Loucy (cell line): ENCODE measurements at regions not wholly inside any gene's neighbourhood (a gene's known extent, or its start where the extent isn't known, plus 50 kb on each side); places are given as distances from the start of the nearest gene placed in this dataset.

Source experiments
- H2AFZ ChIP-seq: fragments of 200-600 bp; sonication (generic); 2 replicates; pipeline ENCODE4 v1.6.0; 2016; ENCODE audit warnings: antibody characterized with exemption, mild to moderate bottlenecking, low read length, moderate library complexity
- H3F3A ChIP-seq: fragments of 200-600 bp; 2 replicates; pipeline ENCODE4 v1.6.0; 2016; ENCODE audit warnings: antibody characterized with exemption, low read depth, mild to moderate bottlenecking
- H3K27me3 ChIP-seq: fragments of 200-600 bp; sonication (generic); 2 replicates; pipeline ENCODE4 v1.6.1; 2014; ENCODE audit warnings: low read length, mild to moderate bottlenecking; ENCODE audit not compliant: insufficient read depth, poor library complexity, severe bottlenecking
- H3K36me3 ChIP-seq: fragments of 200-600 bp; sonication (generic); 2 replicates; pipeline ENCODE4 v1.6.1; 2016; ENCODE audit warnings: low read length; ENCODE audit not compliant: insufficient read depth
- H3K4me1 ChIP-seq: fragments of 200-600 bp; sonication (generic); 2 replicates; pipeline ENCODE4 v1.5.1; 2014; ENCODE audit warnings: low read length, mild to moderate bottlenecking; ENCODE audit not compliant: insufficient read depth, poor library complexity, severe bottlenecking
- H3K4me2 ChIP-seq: fragments of 200-600 bp; sonication (generic); 2 replicates; pipeline ENCODE4 v1.6.0; 2014; ENCODE audit warnings: antibody characterized with exemption, low read length, low read depth, mild to moderate bottlenecking; ENCODE audit not compliant: poor library complexity, severe bottlenecking
- H3K4me3 ChIP-seq: fragments of 200-600 bp; sonication (generic); 2 replicates; pipeline ENCODE4 v1.5.1; 2014; ENCODE audit warnings: low read length, mild to moderate bottlenecking, mixed read lengths; ENCODE audit not compliant: poor library complexity, severe bottlenecking
- H3K79me2 ChIP-seq: fragments of 200-600 bp; sonication (generic); 2 replicates; pipeline ENCODE4 v1.6.1; 2014; ENCODE audit warnings: low read length; ENCODE audit not compliant: insufficient read depth
- H3K9ac ChIP-seq: fragments of 200-600 bp; sonication (generic); 2 replicates; pipeline ENCODE4 v1.6.0; 2014; ENCODE audit warnings: mild to moderate bottlenecking, low read depth, low read length, moderate library complexity; ENCODE audit not compliant: poor library complexity, severe bottlenecking
- H3K9me2 ChIP-seq: fragments of 200-600 bp; sonication (generic); replicated peaks from 2 replicates; pipeline ENCODE4 v1.6.1; 2016; ENCODE audit warnings: low read depth, low read length, mixed read lengths
- H3K9me3 ChIP-seq: fragments of 200-600 bp; sonication (generic); 2 replicates; pipeline ENCODE4 v1.6.1; 2014; ENCODE audit warnings: mild to moderate bottlenecking, antibody characterized with exemption, low read length, low read depth; ENCODE audit not compliant: insufficient read depth
- H4K20me1 ChIP-seq: fragments of 200-600 bp; sonication (generic); 2 replicates; pipeline ENCODE4 v1.6.0; 2014; ENCODE audit warnings: antibody characterized with exemption, low read length, mild to moderate bottlenecking; ENCODE audit not compliant: insufficient read depth, poor library complexity, severe bottlenecking
- CTCF ChIP-seq: fragments of 200-600 bp; sonication (generic); conservative IDR thresholded peaks from 2 replicates; pipeline ENCODE4 v1.5.1; 2014; ENCODE audit warnings: mild to moderate bottlenecking, antibody characterized with exemption, low read length
- EZH2phosphoT487 ChIP-seq: fragments of 200-600 bp; IDR thresholded peaks from 2 replicates; pipeline ENCODE4 v1.6.1; 2018; ENCODE audit warnings: antibody characterized with exemption, mild to moderate bottlenecking, moderate library complexity, borderline replicate concordance

- H3K36me3 ChIP-seq: no peaks in the 10 kb centered on the region
- H4K20me1 ChIP-seq: no peaks in the 10 kb centered on the region
- no peak overlapping the region for H3K4me2 ChIP-seq
- no peaks in the 10 kb centered on the region for H3K9me2 ChIP-seq
- no peaks in the 10 kb centered on the region for H3K27me3 ChIP-seq
- H2AFZ ChIP-seq: no peak overlapping the region
- H3K9ac ChIP-seq: no peak overlapping the region
- no peaks in the 10 kb centered on the region for H3K79me2 ChIP-seq
- H3K4me3 ChIP-seq: no peak overlapping the region
- TF ChIP-seq CTCF (no peak), EZH2phosphoT487 (no peak)
- no peaks in the 10 kb centered on the region for H3K9me3 ChIP-seq
- H3F3A ChIP-seq: no peaks in the 10 kb centered on the region
- no peaks in the 10 kb centered on the region for H3K4me1 ChIP-seq
Measured at GRCh38 chr10:56104923-56105322, 256.1 kb downstream of the ZWINT start.

- Histone ChIP-seq H3K9me2 (no peaks in the 10 kb centered on the region), H3K4me3 (no peak overlapping the region), H3K9ac (no peak overlapping the region), H4K20me1 (no peaks in the 10 kb centered on the region), H3K4me2 (no peak overlapping the region), H3K36me3 (no peaks in the 10 kb centered on the region), H3K79me2 (no peaks in the 10 kb centered on the region), H3K9me3 (no peaks in the 10 kb centered on the region), H3K27me3 (no peaks in the 10 kb centered on the region), H3F3A (no peaks in the 10 kb centered on the region), H2AFZ (no peak overlapping the region), H3K4me1 (no peaks in the 10 kb centered on the region)
- TF ChIP-seq CTCF: no peak
- no peak for TF ChIP-seq EZH2phosphoT487
Measured at GRCh38 chr10:56104487-56104886, 256.6 kb downstream of the ZWINT start.

- H3K9me2 ChIP-seq: no peaks in the 10 kb centered on the region
Measured at GRCh38 chr10:56096226-56096517, 264.9 kb downstream of the ZWINT start.

More at GRCh38 chr10:56096226-56096517, 264.9 kb downstream of the ZWINT start:
- Histone ChIP-seq H4K20me1 (no peaks in the 10 kb centered on the region), H3K27me3 (no peaks in the 10 kb centered on the region), H2AFZ (no peak overlapping the region), H3K4me2 (no peak overlapping the region), H3K9me3 (no peaks in the 10 kb centered on the region), H3K4me1 (no peaks in the 10 kb centered on the region), H3F3A (no peaks in the 10 kb centered on the region), H3K4me3 (no peak overlapping the region), H3K79me2 (no peaks in the 10 kb centered on the region), H3K9ac (no peak overlapping the region), H3K36me3 (no peaks in the 10 kb centered on the region)
- TF ChIP-seq EZH2phosphoT487: no peak
- TF ChIP-seq CTCF: no peak
